Endodermal cell (in vitro differentiated cells): ENCODE measurements at regions not wholly inside any gene's neighbourhood (a gene's known extent, or its start where the extent isn't known, plus 50 kb on each side); places are given as distances from the start of the nearest gene placed in this dataset.

ENCODE experiments used
- DNase-seq: peaks from one replicate; pipeline ENCODE4 v3.0.0-alpha.2; 2017
- H3K27ac ChIP-seq: 2 replicates; pipeline ENCODE4 v1.5.1; 2013; ENCODE audit warnings: mild to moderate bottlenecking, low read depth, low read length, moderate library complexity
- H3K27me3 ChIP-seq: 2 replicates; pipeline ENCODE4 v1.6.1; 2013; ENCODE audit warnings: mild to moderate bottlenecking, low read length, moderate library complexity; ENCODE audit not compliant: insufficient read depth, control insufficient read depth, poor library complexity, severe bottlenecking
- H3K36me3 ChIP-seq: 2 replicates; pipeline ENCODE4 v1.7.0; 2013; ENCODE audit warnings: mild to moderate bottlenecking, low read length, moderate library complexity; ENCODE audit not compliant: control insufficient read depth, insufficient read depth
- H3K4me1 ChIP-seq: one replicate; pipeline ENCODE4 v1.7.0; 2013; ENCODE audit warnings: low read length; ENCODE audit not compliant: control insufficient read depth, insufficient read depth
- H3K4me3 ChIP-seq: 2 replicates; pipeline ENCODE4 v1.5.1; 2013; ENCODE audit warnings: mild to moderate bottlenecking, low read length, moderate library complexity
- H3K9ac ChIP-seq: 2 replicates; pipeline ENCODE4 v1.6.1; 2013; ENCODE audit warnings: mild to moderate bottlenecking, low read length, moderate library complexity; ENCODE audit not compliant: poor library complexity, severe bottlenecking; ENCODE audit errors: extremely low read depth
- H3K9me3 ChIP-seq: 2 replicates; pipeline ENCODE4 v1.6.1; 2013; ENCODE audit warnings: mild to moderate bottlenecking, low read length, moderate library complexity; ENCODE audit not compliant: control insufficient read depth
- H3K27ac Mint-ChIP-seq: 2 replicates; pipeline ENCODE4 v1.8.0; 2020; ENCODE audit warnings: mixed read lengths
- H3K27me3 Mint-ChIP-seq: 2 replicates; pipeline ENCODE4 v1.8.0; 2021; ENCODE audit warnings: mild to moderate bottlenecking, mixed read lengths; ENCODE audit not compliant: insufficient read depth
- H3K36me3 Mint-ChIP-seq: 2 replicates; pipeline ENCODE4 v1.8.0; 2020; ENCODE audit warnings: low read depth, mixed read lengths
- H3K4me1 Mint-ChIP-seq: 2 replicates; pipeline ENCODE4 v1.8.0; 2020; ENCODE audit warnings: mixed read lengths
- H3K4me3 Mint-ChIP-seq: 2 replicates; pipeline ENCODE4 v1.8.0; 2020; ENCODE audit warnings: mild to moderate bottlenecking, moderate library complexity, mixed read lengths
- H3K9me3 Mint-ChIP-seq: 2 replicates; pipeline ENCODE4 v1.8.0; 2020; ENCODE audit warnings: mild to moderate bottlenecking, mixed read lengths
- CTCF ChIP-seq: fragments of 200-600 bp; sonication (generic); conservative IDR thresholded peaks from 2 replicates; pipeline ENCODE4 v1.5.0; 2021; ENCODE audit warnings: antibody characterized with exemption, mild to moderate bottlenecking
- WGBS, 2 experiments: methylation state at CpG; one replicate each; pipeline versions ENCODE4 v1.1.5 to v1.1.7; 2013; ENCODE audit warnings: missing lambda C conversion rate in 2 of 2, mixed read lengths in 1 of 2; ENCODE audit not compliant: insufficient coverage in 1 of 2, insufficient read length in 1 of 2; 5-methylcytosine and 5-hydroxymethylcytosine counted together

DNA sequence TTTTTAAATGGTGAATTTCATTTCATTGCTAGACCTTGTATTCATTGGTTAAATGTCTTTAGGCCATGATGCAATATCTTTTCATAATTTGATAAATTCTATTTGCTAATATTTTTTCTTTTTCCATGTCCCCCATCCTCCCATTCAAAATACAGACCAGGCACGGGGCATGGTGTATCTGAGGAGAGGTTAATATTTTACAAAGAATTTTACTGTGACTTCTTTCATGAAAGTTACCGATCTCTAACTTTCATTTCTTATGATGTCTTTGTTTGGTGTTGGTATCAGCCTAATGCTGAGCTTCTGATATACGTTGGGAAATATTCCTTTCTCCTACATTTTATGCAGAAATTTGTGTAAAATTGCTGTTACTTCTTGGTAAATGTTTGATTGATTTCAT, 216.7 kb upstream of the IGFBP3 start:
- WGBS, 2 experiments: 94% methylated on average over 3 of the region's 3 CpGs; no CpG with 5 or more reads in 1 of the 2 experiments
- Histone ChIP-seq H3K36me3 (no peaks in the 10 kb centered on the region), H3K9me3 (no peaks in the 10 kb centered on the region), H3K27ac (no peak overlapping the region), H3K4me3 (no peak overlapping the region), H3K4me1 (no peaks in the 10 kb centered on the region), H3K9ac (no peak overlapping the region), H3K27me3 (no peaks in the 10 kb centered on the region)
- no peaks in the 10 kb centered on the region for H3K4me1 Mint-ChIP-seq
- peaks cover 5% of the 10 kb centered on the region for H3K9me3 Mint-ChIP-seq
- no peak for TF ChIP-seq CTCF
- H3K36me3 Mint-ChIP-seq: no peaks in the 10 kb centered on the region
- no peak overlapping the region for H3K27ac Mint-ChIP-seq
- H3K4me3 Mint-ChIP-seq: no peak overlapping the region
- no peaks in the 10 kb centered on the region for H3K27me3 Mint-ChIP-seq
- no peak for DNase-seq

DNA sequence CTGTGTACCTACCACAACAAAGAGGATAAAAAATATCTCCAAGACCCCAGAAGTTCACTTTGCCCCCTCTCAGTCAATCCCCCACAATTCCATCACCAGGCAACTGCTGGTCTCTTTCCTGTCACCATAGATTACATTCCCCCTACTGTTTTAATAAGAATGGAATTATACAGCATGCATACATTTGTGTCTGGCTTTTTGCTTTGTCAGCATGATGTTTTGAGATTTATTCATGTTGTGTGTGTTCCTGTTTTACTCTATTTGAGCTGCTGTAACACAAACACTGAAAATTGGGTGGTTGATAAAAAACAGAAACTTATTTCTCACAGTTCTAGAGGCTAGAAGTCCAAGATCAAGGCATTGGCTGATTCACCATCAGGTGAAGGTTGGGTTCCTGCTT, 214.5 kb upstream of the IGFBP3 start:
- DNase-seq: no peak
- Histone ChIP-seq H3K9me3 (no peaks in the 10 kb centered on the region), H3K27ac (no peak overlapping the region), H3K27me3 (no peaks in the 10 kb centered on the region), H3K4me3 (no peak overlapping the region), H3K4me1 (no peaks in the 10 kb centered on the region), H3K36me3 (no peaks in the 10 kb centered on the region), H3K9ac (no peak overlapping the region)
- Mint-ChIP-seq H3K9me3 (no peaks in the 10 kb centered on the region), H3K36me3 (no peaks in the 10 kb centered on the region), H3K4me1 (peaks cover 2% of the 10 kb centered on the region), H3K27me3 (no peaks in the 10 kb centered on the region), H3K4me3 (no peak overlapping the region), H3K27ac (no peak overlapping the region)
- TF ChIP-seq CTCF: no peak

DNA sequence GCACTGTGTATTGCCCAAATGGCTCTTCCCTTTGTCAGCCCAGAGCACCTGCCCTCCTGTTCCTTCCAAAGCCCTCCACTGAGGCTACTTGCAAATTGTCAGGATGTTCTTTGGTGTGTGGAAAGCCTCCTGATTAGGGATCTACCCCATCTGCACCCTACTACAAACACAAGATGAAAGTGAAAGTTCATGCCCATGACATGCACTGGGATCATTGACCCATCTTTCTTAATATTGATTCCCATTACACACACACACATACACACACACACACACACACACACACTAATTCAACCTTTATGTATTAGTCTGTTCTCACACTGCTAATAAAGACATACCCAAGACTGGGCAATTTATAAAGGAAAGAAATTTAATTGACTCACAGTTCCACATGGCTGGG, 213.7 kb upstream of the IGFBP3 start:
- Histone ChIP-seq H3K36me3 (no peaks in the 10 kb centered on the region), H3K4me3 (no peak overlapping the region), H3K27me3 (no peaks in the 10 kb centered on the region), H3K9ac (no peak overlapping the region), H3K4me1 (no peaks in the 10 kb centered on the region), H3K9me3 (no peaks in the 10 kb centered on the region), H3K27ac (no peak overlapping the region)
- peaks cover 2% of the 10 kb centered on the region for H3K4me1 Mint-ChIP-seq
- no peak overlapping the region for H3K27ac Mint-ChIP-seq
- TF ChIP-seq CTCF: no peak
- peaks cover under 1% of the 10 kb centered on the region for H3K27me3 Mint-ChIP-seq
- H3K9me3 Mint-ChIP-seq: no peaks in the 10 kb centered on the region
- H3K4me3 Mint-ChIP-seq: no peak overlapping the region
- no peak for DNase-seq
- H3K36me3 Mint-ChIP-seq: no peaks in the 10 kb centered on the region
